Uterus (tissue), 3 donors: ENCODE measurements at regions not wholly inside any gene's neighbourhood (a gene's known extent, or its start where the extent isn't known, plus 50 kb on each side); places are given as distances from the start of the nearest gene placed in this dataset.

Source experiments
- DNase-seq, 2 donors: peaks; one replicate each; pipeline ENCODE4 v3.0.0-alpha.2; 2019 to 2020
- H3K27ac ChIP-seq, 2 donors: fragments of 200-600 bp; sonication (generic); 1 replicate in 1 of 2; 2 replicates in 1 of 2; pipeline ENCODE4 v1.5.1; 2016 to 2018
- H3K27me3 ChIP-seq, 2 donors: fragments of 200-600 bp; sonication (generic); one replicate each; pipeline ENCODE4 v1.5.1; 2018 to 2019; ENCODE audit warnings: control low read depth in 1 of 2
- H3K36me3 ChIP-seq, 2 donors: fragments of 200-600 bp; sonication (generic); one replicate each; pipeline ENCODE4 v1.5.1; 2019; ENCODE audit warnings: control low read depth in 1 of 2
- H3K4me1 ChIP-seq, 2 donors: fragments of 200-600 bp; sonication (generic); one replicate each; pipeline ENCODE4 v1.5.1; 2018 to 2019; ENCODE audit warnings: control low read depth in 1 of 2
- H3K4me3 ChIP-seq, 2 donors: fragments of 200-600 bp; sonication (generic); 1 replicate in 1 of 2; 2 replicates in 1 of 2; pipeline ENCODE4 v1.5.1; 2018 to 2019; ENCODE audit warnings: mild to moderate bottlenecking in 1 of 2
- H3K9me3 ChIP-seq, 2 donors: fragments of 200-600 bp; sonication (generic); one replicate each; pipeline ENCODE4 v1.5.1; 2019; ENCODE audit warnings: control low read depth in 1 of 2
- POLR2A ChIP-seq, 2 donors: fragments of 450-650 bp; IDR thresholded peaks; one replicate each; pipeline ENCODE4 v1.6.1; 2016; ENCODE audit warnings: antibody characterized with exemption in 2 of 2, mild to moderate bottlenecking in 1 of 2, moderate library complexity in 1 of 2
- intact Hi-C: fragments of 100-400 bp; cut with DNase I; formaldehyde crosslinking; loops from one replicate; pipeline ENCODE4 v1.15.1; 2023; ENCODE audit warnings: low total_unique reads
- TF ChIP-seq, protein P1 (sequence below), 4 experiments: fragments of 200-600 bp in 2 of 4; fragments of 450-650 bp in 2 of 4; sonication (generic) in 2 of 4; IDR thresholded peaks; one replicate each; pipeline ENCODE4 v1.5.1; 2016 to 2019; ENCODE audit warnings: antibody characterized with exemption in 4 of 4, mild to moderate bottlenecking in 2 of 4, moderate library complexity in 1 of 4
- donor health status: DM: yes; HTN: yes; CAD: no.

DNA sequence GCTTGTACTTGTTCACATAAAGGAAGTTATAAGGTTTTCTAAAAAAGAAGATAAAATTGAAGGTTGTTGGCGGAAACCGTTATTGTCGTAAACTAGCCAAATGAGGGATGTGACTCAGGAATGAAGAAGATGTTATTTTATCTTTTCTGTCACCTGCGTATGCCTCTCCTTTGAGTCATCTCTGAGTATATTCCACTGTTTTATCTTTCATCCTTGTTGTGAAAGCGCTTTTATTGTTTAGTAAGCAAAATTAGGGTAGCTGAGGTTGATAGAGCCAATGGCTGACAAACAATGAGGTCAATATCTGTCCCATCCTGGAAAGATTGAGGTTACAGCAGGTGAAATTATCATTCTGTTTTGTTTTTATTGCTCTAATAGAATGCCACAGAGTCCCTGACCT lies 105.0 kb downstream of the TUSC1 start:
- H3K9me3 ChIP-seq, result no peaks in the 10 kb centered on the region
- no peaks in the 10 kb centered on the region for H3K27me3 ChIP-seq
- no peaks in the 10 kb centered on the region for H3K36me3 ChIP-seq
- DNase-seq, result no peak
- H3K27ac ChIP-seq, result no peak overlapping the region
- no peak overlapping the region for H3K4me3 ChIP-seq
- intact Hi-C loops, result no loop called here
- no peaks in the 10 kb centered on the region for H3K4me1 ChIP-seq
- TF ChIP-seq POLR2A (IDR thresholded peaks at IDR 0.05), result no peak
- TF ChIP-seq, protein P1, sequence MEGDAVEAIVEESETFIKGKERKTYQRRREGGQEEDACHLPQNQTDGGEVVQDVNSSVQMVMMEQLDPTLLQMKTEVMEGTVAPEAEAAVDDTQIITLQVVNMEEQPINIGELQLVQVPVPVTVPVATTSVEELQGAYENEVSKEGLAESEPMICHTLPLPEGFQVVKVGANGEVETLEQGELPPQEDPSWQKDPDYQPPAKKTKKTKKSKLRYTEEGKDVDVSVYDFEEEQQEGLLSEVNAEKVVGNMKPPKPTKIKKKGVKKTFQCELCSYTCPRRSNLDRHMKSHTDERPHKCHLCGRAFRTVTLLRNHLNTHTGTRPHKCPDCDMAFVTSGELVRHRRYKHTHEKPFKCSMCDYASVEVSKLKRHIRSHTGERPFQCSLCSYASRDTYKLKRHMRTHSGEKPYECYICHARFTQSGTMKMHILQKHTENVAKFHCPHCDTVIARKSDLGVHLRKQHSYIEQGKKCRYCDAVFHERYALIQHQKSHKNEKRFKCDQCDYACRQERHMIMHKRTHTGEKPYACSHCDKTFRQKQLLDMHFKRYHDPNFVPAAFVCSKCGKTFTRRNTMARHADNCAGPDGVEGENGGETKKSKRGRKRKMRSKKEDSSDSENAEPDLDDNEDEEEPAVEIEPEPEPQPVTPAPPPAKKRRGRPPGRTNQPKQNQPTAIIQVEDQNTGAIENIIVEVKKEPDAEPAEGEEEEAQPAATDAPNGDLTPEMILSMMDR (IDR thresholded peaks at IDR 0.05), result no peak

DNA sequence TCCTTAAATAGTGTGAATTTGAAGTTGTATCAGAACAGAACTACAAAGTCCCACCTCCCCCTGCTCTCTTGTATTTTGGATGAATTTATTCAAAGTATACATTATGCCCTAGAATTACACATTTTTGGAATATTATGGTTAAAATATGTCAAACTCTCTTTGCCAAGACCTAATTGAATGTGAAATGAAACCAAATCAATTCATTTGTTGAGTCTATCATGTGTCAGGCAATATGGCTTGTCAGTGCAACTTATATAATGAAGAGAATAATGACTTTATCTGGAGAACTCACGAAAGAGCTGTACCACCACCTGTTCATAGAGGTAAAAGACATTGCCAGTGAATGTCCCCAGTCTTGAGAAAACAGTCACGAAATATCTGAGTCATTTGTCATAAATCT lies 106.8 kb downstream of the TUSC1 start:
- Histone ChIP-seq H3K27me3 (no peaks in the 10 kb centered on the region), H3K9me3 (no peaks in the 10 kb centered on the region), H3K36me3 (no peaks in the 10 kb centered on the region), H3K27ac (no peak overlapping the region), H3K4me3 (no peak overlapping the region), H3K4me1 (no peaks in the 10 kb centered on the region)
- no peak for DNase-seq
- intact Hi-C loops, result no loop called here
- TF ChIP-seq POLR2A (IDR thresholded peaks at IDR 0.05), result no peak
- TF ChIP-seq, protein P1 (IDR thresholded peaks at IDR 0.05), result no peak

DNA sequence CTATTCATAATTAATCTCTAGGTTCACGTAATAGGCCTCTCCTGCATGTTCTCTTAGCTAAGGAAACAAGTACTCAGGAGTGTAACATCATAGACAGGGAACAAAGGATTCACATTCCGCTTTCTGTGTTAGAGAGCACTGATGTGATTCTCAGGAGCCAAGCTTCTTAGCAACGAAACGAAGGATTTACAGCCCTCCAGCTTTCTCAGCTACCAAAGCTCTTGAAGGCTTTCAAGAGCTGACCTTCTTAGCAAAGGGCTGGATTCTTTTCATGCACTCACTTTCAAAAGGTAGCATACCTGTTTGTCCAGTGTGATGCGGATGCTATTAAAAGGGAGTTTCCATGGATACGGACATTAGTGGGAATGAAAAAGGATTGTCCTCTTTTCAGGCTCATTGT lies 107.4 kb downstream of the TUSC1 start:
- H3K27ac ChIP-seq, result no peak overlapping the region
- intact Hi-C loops, result no loop called here
- no peaks in the 10 kb centered on the region for H3K4me1 ChIP-seq
- DNase-seq, result no peak
- H3K9me3 ChIP-seq, result no peaks in the 10 kb centered on the region
- H3K27me3 ChIP-seq, result no peaks in the 10 kb centered on the region
- H3K4me3 ChIP-seq, result no peak overlapping the region
- no peaks in the 10 kb centered on the region for H3K36me3 ChIP-seq
- TF ChIP-seq, protein P1 (IDR thresholded peaks at IDR 0.05), result no peak
- no peak for TF ChIP-seq POLR2A (IDR thresholded peaks at IDR 0.05)

DNA sequence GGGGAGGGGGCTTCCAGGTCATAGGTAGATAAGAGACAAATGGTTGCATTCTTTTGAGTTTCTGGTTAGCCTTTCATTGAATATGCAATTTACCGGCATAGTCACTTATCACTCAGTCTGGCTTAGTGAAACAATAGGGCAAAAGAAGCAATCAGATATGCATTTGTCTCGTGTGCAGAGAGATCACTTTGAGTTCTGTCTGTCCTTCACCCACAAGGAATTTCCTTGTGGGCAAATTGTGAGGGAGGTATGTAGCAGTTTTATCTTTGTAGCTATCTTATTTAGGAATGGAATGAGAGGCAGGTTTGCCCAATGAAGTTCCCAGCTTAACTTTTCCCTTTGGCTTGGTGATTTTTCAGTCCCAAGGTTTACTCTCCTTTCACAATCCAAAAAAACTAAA lies 116.1 kb downstream of the TUSC1 start:
- H3K4me3 ChIP-seq, result no peak overlapping the region
- H3K27me3 ChIP-seq, result no peaks in the 10 kb centered on the region
- no peak for TF ChIP-seq POLR2A (IDR thresholded peaks at IDR 0.05)
- TF ChIP-seq, protein P1 (IDR thresholded peaks at IDR 0.05), result no peak
- peaks cover 0 to 3% of the 10 kb centered on the region in 2 donors for H3K4me1 ChIP-seq
- no peak overlapping the region for H3K27ac ChIP-seq
- no peaks in the 10 kb centered on the region for H3K36me3 ChIP-seq
- no peaks in the 10 kb centered on the region for H3K9me3 ChIP-seq
- intact Hi-C loops, result no loop called here
- DNase-seq, result no peak

DNA sequence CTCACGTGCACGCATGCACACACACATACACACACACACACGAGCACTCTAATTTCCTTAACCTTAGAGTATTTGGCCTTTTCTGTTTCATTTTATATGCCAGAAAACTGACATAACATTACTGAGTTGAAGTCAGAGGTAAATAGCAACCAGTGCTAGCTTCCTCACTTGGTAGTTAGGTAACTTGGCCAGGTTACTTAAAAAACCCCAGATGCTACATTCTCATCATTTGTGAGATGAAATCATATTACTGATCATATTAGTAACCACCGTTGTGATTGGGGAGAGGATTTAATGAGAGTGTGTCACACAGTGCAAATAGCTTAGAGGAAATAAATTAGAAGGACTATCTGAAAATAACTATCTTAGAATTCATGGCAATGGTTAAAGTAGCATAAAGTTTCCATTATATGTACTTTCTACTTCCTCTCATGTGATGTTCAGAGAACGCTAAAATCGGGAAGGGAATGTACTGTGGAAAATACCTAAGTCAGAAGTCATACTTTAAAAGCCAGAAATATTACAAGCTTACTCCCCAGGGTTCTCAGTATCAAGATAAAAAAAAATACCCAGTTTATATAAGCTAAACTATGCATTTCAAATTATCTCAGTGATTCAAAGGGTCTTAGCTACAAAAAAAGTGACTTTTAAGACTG lies 120.5 kb downstream of the TUSC1 start:
- Histone ChIP-seq H3K27me3 (no peaks in the 10 kb centered on the region), H3K27ac (no peak overlapping the region), H3K4me3 (no peak overlapping the region), H3K9me3 (no peaks in the 10 kb centered on the region), H3K36me3 (no peaks in the 10 kb centered on the region), H3K4me1 (peaks cover 0 to 3% of the 10 kb centered on the region in 2 donors)
- no peak for DNase-seq
- TF ChIP-seq POLR2A (IDR thresholded peaks at IDR 0.05), result no peak
- TF ChIP-seq, protein P1 (IDR thresholded peaks at IDR 0.05), result no peak
- intact Hi-C loops, result no loop called here
